Aorta (tissue), 5 donors: ENCODE measurements at regions not wholly inside any gene's neighbourhood (a gene's known extent, or its start where the extent isn't known, plus 50 kb on each side); places are given as distances from the start of the nearest gene placed in this dataset.
"Not testable (repeated sequence)": the region's sequence is repeated elsewhere in the genome, so short reads cannot be mapped to it uniquely, and the experiment has no call there.

Experiments
- ATAC-seq: fragments of 200-7000 bp; cut with Tn5 transposase; one replicate; pipeline ENCODE4 v1.9.1; 2022; ENCODE audit warnings: moderate library complexity; ENCODE audit not compliant: low FRiP score
- DNase-seq, 2 donors: peaks; one replicate each; pipeline ENCODE4 v3.0.0-alpha.2; 2020
- H3K27ac ChIP-seq, 2 donors: one replicate each; pipeline ENCODE4 v1.5.1; 2013; ENCODE audit warnings: low read length in 2 of 2, mild to moderate bottlenecking in 2 of 2, moderate library complexity in 2 of 2, control low read depth in 1 of 2, inconsistent platforms in 1 of 2, low read depth in 1 of 2
- H3K27me3 ChIP-seq, 2 donors: one replicate each; pipeline ENCODE4 v1.6.1; 2013; ENCODE audit warnings: control low read depth in 1 of 2, low read length in 1 of 2, mild to moderate bottlenecking in 1 of 2, moderate library complexity in 1 of 2; ENCODE audit not compliant: insufficient read depth in 2 of 2, control insufficient read depth in 1 of 2
- H3K36me3 ChIP-seq, 2 donors: one replicate each; pipeline ENCODE4 v1.6.1; 2013; ENCODE audit warnings: control low read depth in 1 of 2, low read length in 1 of 2, mild to moderate bottlenecking in 1 of 2; ENCODE audit not compliant: insufficient read depth in 2 of 2, control insufficient read depth in 1 of 2
- H3K4me1 ChIP-seq, 2 donors: one replicate each; pipeline ENCODE4 v1.6.1; 2013; ENCODE audit warnings: low read length in 2 of 2, control low read depth in 1 of 2, mild to moderate bottlenecking in 1 of 2, moderate library complexity in 1 of 2; ENCODE audit not compliant: insufficient read depth in 2 of 2, control insufficient read depth in 1 of 2
- H3K4me3 ChIP-seq, 2 donors: one replicate each; pipeline ENCODE4 v1.5.1; 2013; ENCODE audit warnings: low read length in 2 of 2, control low read depth in 1 of 2, mild to moderate bottlenecking in 1 of 2
- H3K9me3 ChIP-seq: one replicate; pipeline ENCODE4 v1.6.1; 2013; ENCODE audit warnings: mild to moderate bottlenecking, low read length; ENCODE audit not compliant: control insufficient read depth
- WGBS, 2 donors: extraction: QIAGEN DNeasy Blood & Tissue Kit; methylation state at CpG; one replicate each; pipeline ENCODE4 v1.1.7; 2013; 5-methylcytosine and 5-hydroxymethylcytosine counted together
- intact Hi-C, 2 donors: fragments of 100-400 bp; cut with DNase I; formaldehyde crosslinking; loops; one replicate each; pipeline versions ENCODE4 v1.14.2 to v1.15.0; 2022
- donor health status: healthy with polysubstance abuse.
- donor health status: Bipolar disorder and iron deficiency.
- donor health status: DM: no; HTN: no; CAD: no.
- donor health status: DM: no; HTN: no; CAD: no.
- donor health status: DM: yes; HTN: yes; CAD: no.

DNA sequence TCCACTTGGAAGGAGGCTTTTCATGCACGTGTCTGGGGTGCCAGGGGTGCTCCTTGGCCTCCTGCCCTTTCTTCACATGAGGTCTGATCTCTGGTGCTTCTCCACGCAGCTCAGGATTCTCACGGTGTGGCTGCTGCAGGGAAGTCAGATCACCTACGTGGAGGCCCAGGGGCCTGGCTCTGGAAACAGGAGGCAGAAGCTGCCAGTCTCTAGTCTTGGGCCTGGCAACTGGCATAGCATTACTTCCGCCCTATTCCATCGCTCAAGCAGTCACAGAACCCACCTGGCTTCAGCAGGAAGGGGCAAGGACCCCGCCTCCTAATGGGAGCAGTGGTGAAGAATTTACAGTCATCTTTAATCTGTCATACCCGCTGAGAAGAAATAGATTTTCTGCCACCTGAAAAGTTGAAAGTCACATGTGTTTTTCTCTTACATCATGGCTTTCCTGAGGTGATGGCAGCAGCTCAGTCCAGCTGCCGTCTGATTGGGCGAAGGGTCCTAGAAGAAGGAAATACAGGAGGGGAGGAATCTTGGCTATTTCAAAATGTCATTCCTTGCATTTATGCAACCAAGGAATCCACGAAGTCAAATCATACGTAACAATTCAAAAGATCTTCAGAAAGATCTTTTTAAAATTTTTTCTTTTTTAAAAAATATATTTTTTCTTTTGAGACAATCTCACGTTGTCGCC, 50.1 kb upstream of the DKK3 start:
- Histone ChIP-seq H3K27me3 (no peaks in the 10 kb centered on the region), H3K9me3 (no peaks in the 10 kb centered on the region), H3K4me1 (no peaks in the 10 kb centered on the region), H3K4me3 (no peak overlapping the region), H3K27ac (no peak overlapping the region), H3K36me3 (no peaks in the 10 kb centered on the region)
- DNase-seq (peak in 1 of 2 donors; percentile 51), ATAC-seq (no peak)
- WGBS, 2 donors, result 82 to 85% methylated on average over 14 of the region's 14 CpGs
- intact Hi-C loops, result no loop called here

DNA sequence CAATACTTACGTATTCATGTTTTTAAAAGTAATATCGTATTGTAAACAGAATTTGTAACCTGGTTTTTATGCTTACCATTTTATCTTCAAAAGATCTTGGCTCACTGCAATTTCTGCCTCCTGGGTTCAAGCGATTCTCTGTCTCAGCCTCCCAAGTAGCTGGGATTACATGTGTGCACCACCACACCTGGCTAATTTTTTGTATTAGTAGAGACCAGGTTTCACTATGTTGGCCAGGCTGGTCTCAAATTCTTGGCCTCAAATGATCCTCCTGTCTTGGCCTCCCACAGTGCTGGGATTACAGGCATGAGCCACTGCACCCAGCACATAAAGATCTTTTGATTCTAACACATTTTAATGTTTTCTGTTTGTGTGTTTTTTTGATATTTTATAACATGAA, 50.7 kb upstream of the DKK3 start:
- H3K27ac ChIP-seq, DNase-seq, intact Hi-C loops, H3K27me3 ChIP-seq, H3K4me3 ChIP-seq, H3K36me3 ChIP-seq, ATAC-seq, H3K9me3 ChIP-seq, H3K4me1 ChIP-seq: not testable (repeated sequence)
- 98 to 99% methylated on average over 3 of the region's 3 CpGs for WGBS, 2 donors

DNA sequence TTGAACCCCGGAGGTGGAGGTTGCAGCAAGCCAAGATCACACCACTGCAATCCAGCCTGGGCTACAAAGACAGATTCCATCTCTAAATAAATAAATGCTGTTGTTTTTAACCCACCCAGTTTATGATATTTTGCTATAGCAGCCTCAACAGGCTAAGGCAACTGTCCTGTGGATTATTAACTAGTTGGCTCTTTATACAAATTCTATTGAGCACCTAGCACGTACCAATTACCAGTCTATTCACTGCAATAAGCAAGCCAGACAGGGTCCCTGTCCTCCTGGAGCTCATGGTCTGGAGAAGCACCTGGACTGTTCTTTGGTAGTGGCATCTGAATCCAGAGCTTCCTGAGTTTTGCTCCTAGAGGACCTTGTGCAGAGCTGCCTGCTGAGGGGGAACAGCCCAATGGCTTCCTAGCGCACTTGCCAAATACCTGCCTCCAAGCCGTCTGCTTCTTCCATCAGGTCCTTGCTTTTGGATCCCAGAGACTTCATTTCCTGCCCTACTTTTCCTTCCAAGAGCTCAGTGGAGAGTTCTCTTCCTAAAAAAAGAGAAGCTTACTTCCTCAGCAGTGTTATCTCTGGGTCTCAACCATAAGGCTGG, 49.9 kb upstream of the MICAL2 start:
- no peaks in the 10 kb centered on the region for H3K27me3 ChIP-seq
- ATAC-seq (no peak), DNase-seq (no peak)
- intact Hi-C loops, result no loop called here
- no peak overlapping the region for H3K4me3 ChIP-seq
- H3K9me3 ChIP-seq, result no peaks in the 10 kb centered on the region
- no peaks in the 10 kb centered on the region for H3K4me1 ChIP-seq
- H3K27ac ChIP-seq, result no peak overlapping the region
- WGBS, 2 donors, result 86 to 88% methylated on average over 4 of the region's 4 CpGs
- no peaks in the 10 kb centered on the region for H3K36me3 ChIP-seq
